ENCODE measurements at regions not wholly inside any gene's neighbourhood (a gene's known extent, or its start where the extent isn't known, plus 50 kb on each side); places are given as distances from the start of the nearest gene placed in this dataset.

DNA sequence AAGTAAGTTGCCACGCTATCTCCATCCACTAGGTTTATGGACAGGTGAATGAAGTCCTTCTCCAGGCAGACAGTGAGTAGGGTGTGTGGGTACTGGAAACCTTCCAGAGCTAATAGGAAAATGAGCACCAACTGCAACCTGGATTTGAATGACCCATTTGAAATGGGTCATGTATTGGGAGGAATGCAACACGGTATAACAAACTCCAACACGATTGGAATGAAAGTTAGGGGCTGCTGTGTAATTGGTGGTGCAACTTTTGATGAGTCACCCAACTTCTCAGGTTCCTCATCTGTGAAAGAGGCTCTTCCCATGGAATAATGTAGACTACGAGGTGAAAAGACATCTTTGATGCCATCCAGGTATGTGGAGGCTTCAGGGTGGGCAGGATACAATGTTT lies 241.4 kb upstream of the PODXL start:
- no peak for DNase-seq
- Histone ChIP-seq H3K4me1 (ENCODE audit: insufficient read depth, low read length) (no peaks in the 10 kb centered on the region), H3K27ac (ENCODE audit: low read depth in 1 of 2, low read length in 2 of 2) (no peak overlapping the region), H3K9me3 (ENCODE audit: control insufficient read depth in 1 of 2, insufficient read depth in 1 of 2, low read length in 2 of 2) (no peaks in the 10 kb centered on the region), H3K4me3 (ENCODE audit: low read length) (no peak overlapping the region), H3K27me3 (ENCODE audit: control insufficient read depth in 1 of 2, insufficient read depth in 2 of 2, low read length in 2 of 2) (no peaks in the 10 kb centered on the region), H3K36me3 (ENCODE audit: insufficient read depth, low read length) (no peaks in the 10 kb centered on the region)
- no peak overlapping the region for H3K4me3 Mint-ChIP-seq
- no peaks in the 10 kb centered on the region for H3K36me3 Mint-ChIP-seq (ENCODE audit: low read depth)
- H3K27ac Mint-ChIP-seq, result no peak overlapping the region
- H3K27me3 Mint-ChIP-seq, result peaks cover 8% of the 10 kb centered on the region
- no peaks in the 10 kb centered on the region for H3K9me3 Mint-ChIP-seq
- CTCF ChIA-PET, result no interaction called here
- ATAC-seq (ENCODE audit: poor library complexity), result no peak
- POLR2A ChIA-PET, result no interaction called here
- no peaks in the 10 kb centered on the region for H3K4me1 Mint-ChIP-seq (ENCODE audit: low read depth)
- TF ChIP-seq, protein P1, sequence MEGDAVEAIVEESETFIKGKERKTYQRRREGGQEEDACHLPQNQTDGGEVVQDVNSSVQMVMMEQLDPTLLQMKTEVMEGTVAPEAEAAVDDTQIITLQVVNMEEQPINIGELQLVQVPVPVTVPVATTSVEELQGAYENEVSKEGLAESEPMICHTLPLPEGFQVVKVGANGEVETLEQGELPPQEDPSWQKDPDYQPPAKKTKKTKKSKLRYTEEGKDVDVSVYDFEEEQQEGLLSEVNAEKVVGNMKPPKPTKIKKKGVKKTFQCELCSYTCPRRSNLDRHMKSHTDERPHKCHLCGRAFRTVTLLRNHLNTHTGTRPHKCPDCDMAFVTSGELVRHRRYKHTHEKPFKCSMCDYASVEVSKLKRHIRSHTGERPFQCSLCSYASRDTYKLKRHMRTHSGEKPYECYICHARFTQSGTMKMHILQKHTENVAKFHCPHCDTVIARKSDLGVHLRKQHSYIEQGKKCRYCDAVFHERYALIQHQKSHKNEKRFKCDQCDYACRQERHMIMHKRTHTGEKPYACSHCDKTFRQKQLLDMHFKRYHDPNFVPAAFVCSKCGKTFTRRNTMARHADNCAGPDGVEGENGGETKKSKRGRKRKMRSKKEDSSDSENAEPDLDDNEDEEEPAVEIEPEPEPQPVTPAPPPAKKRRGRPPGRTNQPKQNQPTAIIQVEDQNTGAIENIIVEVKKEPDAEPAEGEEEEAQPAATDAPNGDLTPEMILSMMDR (IDR thresholded peaks at IDR 0.05), result no peak
- intact Hi-C loops (cut with DNase I, micrococcal nuclease), result no loop called here

DNA sequence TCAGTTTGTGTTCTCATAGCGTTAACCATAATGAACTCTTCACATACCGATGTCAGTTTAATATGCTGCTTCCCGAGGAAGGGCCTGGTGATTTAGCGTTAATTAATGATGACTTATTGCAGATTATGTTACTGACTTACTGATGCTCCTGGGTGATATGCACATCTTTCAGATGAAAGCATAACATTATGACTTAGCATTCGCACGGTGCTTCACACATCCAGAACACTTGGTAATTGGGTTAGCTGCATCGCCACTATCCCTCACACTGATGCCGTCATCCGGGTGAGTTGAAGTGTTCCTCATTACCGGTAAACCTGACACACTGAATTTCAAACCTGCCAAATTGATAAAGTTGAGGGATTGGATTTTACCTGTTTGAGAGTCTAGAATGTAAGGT lies 239.0 kb upstream of the PODXL start:
- no peak overlapping the region for H3K4me3 Mint-ChIP-seq
- H3K9me3 Mint-ChIP-seq, result no peaks in the 10 kb centered on the region
- Histone ChIP-seq H3K4me3 (ENCODE audit: low read length) (no peak overlapping the region), H3K27me3 (ENCODE audit: control insufficient read depth in 1 of 2, insufficient read depth in 2 of 2, low read length in 2 of 2) (no peaks in the 10 kb centered on the region), H3K4me1 (ENCODE audit: insufficient read depth, low read length) (no peaks in the 10 kb centered on the region), H3K36me3 (ENCODE audit: insufficient read depth, low read length) (no peaks in the 10 kb centered on the region), H3K9me3 (ENCODE audit: control insufficient read depth in 1 of 2, insufficient read depth in 1 of 2, low read length in 2 of 2) (no peaks in the 10 kb centered on the region), H3K27ac (ENCODE audit: low read depth in 1 of 2, low read length in 2 of 2) (no peak overlapping the region)
- CTCF ChIA-PET, result no interaction called here
- H3K36me3 Mint-ChIP-seq (ENCODE audit: low read depth), result no peaks in the 10 kb centered on the region
- POLR2A ChIA-PET, result no interaction called here
- H3K27ac Mint-ChIP-seq, result no peak overlapping the region
- DNase-seq (no peak), ATAC-seq (ENCODE audit: poor library complexity) (no peak)
- intact Hi-C loops (cut with DNase I, micrococcal nuclease), result no loop called here
- H3K4me1 Mint-ChIP-seq (ENCODE audit: low read depth), result no peaks in the 10 kb centered on the region
- TF ChIP-seq, protein P1 (IDR thresholded peaks at IDR 0.05), result no peak
- H3K27me3 Mint-ChIP-seq, result peaks cover 17% of the 10 kb centered on the region

DNA sequence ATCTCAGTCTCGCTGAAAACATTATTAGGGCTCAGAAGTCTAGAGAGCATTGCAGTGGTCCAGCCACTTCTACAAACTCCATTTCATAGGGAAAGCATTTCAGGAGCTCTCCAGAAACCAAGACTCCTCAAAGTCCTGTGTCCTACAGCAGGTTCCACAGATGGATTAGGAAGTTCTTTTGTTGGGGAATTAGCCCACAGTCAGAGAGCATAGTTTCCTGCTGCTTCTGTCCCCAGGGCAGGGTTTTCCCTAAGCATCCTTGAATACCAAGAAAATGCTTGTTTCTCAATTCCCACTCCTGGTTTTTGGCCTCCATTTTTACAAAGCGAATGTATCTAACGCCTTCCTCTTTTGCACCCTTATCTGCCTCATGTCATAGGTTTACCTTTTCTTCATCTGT lies 235.9 kb upstream of the PODXL start:
- H3K9me3 ChIP-seq (ENCODE audit: control insufficient read depth in 1 of 2, insufficient read depth in 1 of 2, low read length in 2 of 2), result no peaks in the 10 kb centered on the region
- DNase-seq, result no peak
- H3K27ac ChIP-seq (ENCODE audit: low read depth in 1 of 2, low read length in 2 of 2), result no peak overlapping the region
- H3K4me3 ChIP-seq (ENCODE audit: low read length), result no peak overlapping the region
- Mint-ChIP-seq H3K27me3 (peaks cover 17% of the 10 kb centered on the region), H3K4me1 (ENCODE audit: low read depth) (no peaks in the 10 kb centered on the region), H3K27ac (no peak overlapping the region), H3K4me3 (no peak overlapping the region), H3K9me3 (no peaks in the 10 kb centered on the region), H3K36me3 (ENCODE audit: low read depth) (no peaks in the 10 kb centered on the region)
- ChIA-PET POLR2A (no interaction called here), CTCF (no interaction called here)
- no peak for ATAC-seq (ENCODE audit: poor library complexity)
- H3K27me3 ChIP-seq (ENCODE audit: control insufficient read depth in 1 of 2, insufficient read depth in 2 of 2, low read length in 2 of 2), result no peaks in the 10 kb centered on the region
- intact Hi-C loops (cut with DNase I, micrococcal nuclease), result loop anchor here in 1 of 2 experiments (5.0 kb wide), 1 partner anchor 1675 kb away; no protein-coding TSS in a partner anchor
- no peaks in the 10 kb centered on the region for H3K36me3 ChIP-seq (ENCODE audit: insufficient read depth, low read length)
- TF ChIP-seq, protein P1 (IDR thresholded peaks at IDR 0.05), result no peak
- no peaks in the 10 kb centered on the region for H3K4me1 ChIP-seq (ENCODE audit: insufficient read depth, low read length)
